Suprapubic skin (tissue), 4 donors: ENCODE measurements at regions not wholly inside any gene's neighbourhood (a gene's known extent, or its start where the extent isn't known, plus 50 kb on each side); places are given as distances from the start of the nearest gene placed in this dataset.

ENCODE experiments used
- DNase-seq, 2 donors: peaks; one replicate each; pipeline ENCODE4 v3.0.0-alpha.2; 2019; ENCODE audit warnings: low spot score in 2 of 2
- H3K27ac ChIP-seq: fragments of 200-600 bp; sonication (generic); one replicate; pipeline ENCODE4 v1.5.1; 2019
- H3K27me3 ChIP-seq: fragments of 200-600 bp; sonication (generic); one replicate; pipeline ENCODE4 v1.5.1; 2019
- H3K36me3 ChIP-seq: fragments of 200-600 bp; sonication (generic); one replicate; pipeline ENCODE4 v1.5.1; 2019
- H3K4me1 ChIP-seq: fragments of 200-600 bp; sonication (generic); one replicate; pipeline ENCODE4 v1.5.1; 2019
- H3K4me3 ChIP-seq: fragments of 200-600 bp; sonication (generic); one replicate; pipeline ENCODE4 v1.5.1; 2019; ENCODE audit warnings: mild to moderate bottlenecking
- H3K9me3 ChIP-seq: fragments of 200-600 bp; sonication (generic); one replicate; pipeline ENCODE4 v1.5.1; 2019
- EP300 ChIP-seq: sonication (generic); formaldehyde crosslinking; IDR thresholded peaks from one replicate; pipeline ENCODE4 v1.6.1; 2017; ENCODE audit warnings: antibody characterized with exemption
- POLR2A ChIP-seq, 2 donors: fragments of 450-650 bp; IDR thresholded peaks; one replicate each; pipeline ENCODE4 v1.6.1; 2017; ENCODE audit warnings: antibody characterized with exemption in 2 of 2, mild to moderate bottlenecking in 2 of 2, moderate library complexity in 2 of 2
- POLR2AphosphoS5 ChIP-seq, 3 donors: sonication (generic); formaldehyde crosslinking; IDR thresholded peaks; one replicate each; pipeline ENCODE4 v1.6.1; 2017; ENCODE audit warnings: antibody characterized with exemption in 3 of 3
- WGBS: methylation state at CpG from one replicate; pipeline ENCODE4 v1.1.5; 2018; 5-methylcytosine and 5-hydroxymethylcytosine counted together
- TF ChIP-seq, protein P1 (sequence below), 2 donors: fragments of 200-600 bp in 1 of 2; fragments of 450-650 bp in 1 of 2; sonication (generic) in 1 of 2; IDR thresholded peaks; one replicate each; pipeline ENCODE4 v1.5.1; 2016 to 2019; ENCODE audit warnings: antibody characterized with exemption in 2 of 2, mild to moderate bottlenecking in 1 of 2, moderate library complexity in 1 of 2

GRCh38 chr5:58121391-58121790 lies 338.5 kb downstream of the PLK2 start:
- 90% methylated on average over 2 of the region's 2 CpGs for WGBS
- Histone ChIP-seq H3K4me1 (no peaks in the 10 kb centered on the region), H3K4me3 (no peak overlapping the region), H3K36me3 (no peaks in the 10 kb centered on the region), H3K27me3 (no peaks in the 10 kb centered on the region), H3K9me3 (no peaks in the 10 kb centered on the region), H3K27ac (no peak overlapping the region)
- TF ChIP-seq POLR2A (IDR thresholded peaks at IDR 0.05) (no peak), EP300 (no peak), POLR2AphosphoS5 (IDR thresholded peaks at IDR 0.05) (no peak)
- TF ChIP-seq, protein P1, sequence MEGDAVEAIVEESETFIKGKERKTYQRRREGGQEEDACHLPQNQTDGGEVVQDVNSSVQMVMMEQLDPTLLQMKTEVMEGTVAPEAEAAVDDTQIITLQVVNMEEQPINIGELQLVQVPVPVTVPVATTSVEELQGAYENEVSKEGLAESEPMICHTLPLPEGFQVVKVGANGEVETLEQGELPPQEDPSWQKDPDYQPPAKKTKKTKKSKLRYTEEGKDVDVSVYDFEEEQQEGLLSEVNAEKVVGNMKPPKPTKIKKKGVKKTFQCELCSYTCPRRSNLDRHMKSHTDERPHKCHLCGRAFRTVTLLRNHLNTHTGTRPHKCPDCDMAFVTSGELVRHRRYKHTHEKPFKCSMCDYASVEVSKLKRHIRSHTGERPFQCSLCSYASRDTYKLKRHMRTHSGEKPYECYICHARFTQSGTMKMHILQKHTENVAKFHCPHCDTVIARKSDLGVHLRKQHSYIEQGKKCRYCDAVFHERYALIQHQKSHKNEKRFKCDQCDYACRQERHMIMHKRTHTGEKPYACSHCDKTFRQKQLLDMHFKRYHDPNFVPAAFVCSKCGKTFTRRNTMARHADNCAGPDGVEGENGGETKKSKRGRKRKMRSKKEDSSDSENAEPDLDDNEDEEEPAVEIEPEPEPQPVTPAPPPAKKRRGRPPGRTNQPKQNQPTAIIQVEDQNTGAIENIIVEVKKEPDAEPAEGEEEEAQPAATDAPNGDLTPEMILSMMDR (IDR thresholded peaks at IDR 0.05) = no peak
- no peak for DNase-seq

DNA sequence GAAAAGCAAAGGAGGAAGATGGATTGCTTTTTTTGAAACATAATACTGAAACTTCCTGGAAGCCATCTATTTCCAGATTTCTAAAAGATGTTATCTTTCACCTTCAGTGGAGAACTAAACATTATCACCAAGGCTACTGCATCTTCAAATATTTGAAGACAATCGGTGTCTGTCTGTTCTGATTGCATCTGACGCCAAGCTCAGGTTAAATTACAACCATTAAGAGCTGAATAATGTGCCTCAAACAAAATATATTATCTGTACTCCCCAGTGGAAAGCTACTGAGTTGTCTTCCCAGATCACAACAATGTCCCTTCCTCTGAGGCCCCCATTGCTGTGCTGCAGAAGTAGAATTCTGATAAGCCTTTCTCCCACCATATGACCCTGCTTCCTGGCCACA lies 342.3 kb downstream of the PLK2 start:
- TF ChIP-seq EP300 = no peak
- no peak for TF ChIP-seq POLR2A (IDR thresholded peaks at IDR 0.05)
- TF ChIP-seq, protein P1 (IDR thresholded peaks at IDR 0.05) = no peak
- TF ChIP-seq POLR2AphosphoS5 (IDR thresholded peaks at IDR 0.05) = no peak
- no peaks in the 10 kb centered on the region for H3K36me3 ChIP-seq
- H3K4me3 ChIP-seq = no peak overlapping the region
- DNase-seq = no peak
- no peak overlapping the region for H3K27ac ChIP-seq
- no peaks in the 10 kb centered on the region for H3K9me3 ChIP-seq
- H3K4me1 ChIP-seq = no peaks in the 10 kb centered on the region
- WGBS = 66% methylated on average over 2 of the region's 2 CpGs
- no peaks in the 10 kb centered on the region for H3K27me3 ChIP-seq

- 90% methylated on average over 3 of the region's 3 CpGs for WGBS
- no peak for DNase-seq
- no peaks in the 10 kb centered on the region for H3K4me1 ChIP-seq
- H3K27me3 ChIP-seq = no peaks in the 10 kb centered on the region
- H3K27ac ChIP-seq = no peak overlapping the region
- no peak overlapping the region for H3K4me3 ChIP-seq
- TF ChIP-seq POLR2A (IDR thresholded peaks at IDR 0.05) = no peak
- TF ChIP-seq EP300 = no peak
- TF ChIP-seq, protein P1 (IDR thresholded peaks at IDR 0.05) = no peak
- TF ChIP-seq POLR2AphosphoS5 (IDR thresholded peaks at IDR 0.05) = no peak
- no peaks in the 10 kb centered on the region for H3K36me3 ChIP-seq
- H3K9me3 ChIP-seq = no peaks in the 10 kb centered on the region
These were observed 343.5 kb downstream of the PLK2 start for GRCh38 chr5:58116346-58116745.

- 100% methylated on average over 1 of the region's 1 CpG for WGBS
- DNase-seq = no peak
- H3K27me3 ChIP-seq = no peaks in the 10 kb centered on the region
- TF ChIP-seq POLR2AphosphoS5 (IDR thresholded peaks at IDR 0.05) (no peak), EP300 (no peak), POLR2A (IDR thresholded peaks at IDR 0.05) (no peak)
- TF ChIP-seq, protein P1 (IDR thresholded peaks at IDR 0.05) = no peak
- no peaks in the 10 kb centered on the region for H3K4me1 ChIP-seq
- H3K36me3 ChIP-seq = no peaks in the 10 kb centered on the region
- H3K27ac ChIP-seq = no peak overlapping the region
- H3K4me3 ChIP-seq = no peak overlapping the region
- no peaks in the 10 kb centered on the region for H3K9me3 ChIP-seq
These were observed 344.1 kb downstream of the PLK2 start for GRCh38 chr5:58115811-58116210.

- no peak for TF ChIP-seq POLR2AphosphoS5 (IDR thresholded peaks at IDR 0.05)
- no peak for TF ChIP-seq EP300
- no peak for TF ChIP-seq POLR2A (IDR thresholded peaks at IDR 0.05)
- TF ChIP-seq, protein P1 (IDR thresholded peaks at IDR 0.05) = no peak
- Histone ChIP-seq H3K4me1 (no peaks in the 10 kb centered on the region), H3K9me3 (no peaks in the 10 kb centered on the region), H3K27me3 (no peaks in the 10 kb centered on the region), H3K4me3 (no peak overlapping the region), H3K36me3 (no peaks in the 10 kb centered on the region), H3K27ac (no peak overlapping the region)
- WGBS = 91% methylated on average over 3 of the region's 3 CpGs
- no peak for DNase-seq
These were observed 345.6 kb downstream of the PLK2 start for GRCh38 chr5:58114324-58114723.
